ENCODE measurements at regions not wholly inside any gene's neighbourhood (a gene's known extent, or its start where the extent isn't known, plus 50 kb on each side); places are given as distances from the start of the nearest gene placed in this dataset.

GRCh38 chr22:27676545-27677213, 124.9 kb downstream of the MN1 start:
- H3K36me3 ChIP-seq (ENCODE audit: control insufficient read depth in 2 of 3, insufficient read depth in 3 of 3, low read length in 3 of 3): no peaks in the 10 kb centered on the region
- intact Hi-C loops (cut with DNase I): no loop called here
- H3K4me3 ChIP-seq (ENCODE audit: low read length in 3 of 3): no peak overlapping the region
- FAIRE-seq (no peak), DNase-seq (peak in 1 of 5 donors; percentile 81)
- H3K4me1 ChIP-seq (ENCODE audit: control insufficient read depth in 2 of 3, insufficient read depth in 2 of 3, low read depth in 1 of 3, low read length in 3 of 3): peaks cover 0 to 2% (median 0%) of the 10 kb centered on the region in 3 donors
- TF ChIP-seq CTCF (IDR thresholded peaks at IDR 0.05; ENCODE audit: borderline replicate concordance, extremely low read depth, insufficient read depth): no peak
- no peak overlapping the region for H3K9ac ChIP-seq (ENCODE audit: low read length in 3 of 3)
- H3K9me3 ChIP-seq (ENCODE audit: control insufficient read depth in 2 of 3, insufficient read depth in 1 of 3, low read length in 3 of 3): peaks cover 0 to 3% (median 0%) of the 10 kb centered on the region in 3 donors
- no peak overlapping the region for H3K27ac ChIP-seq (ENCODE audit: low read depth in 2 of 2, low read length in 2 of 2)
- H3K27me3 ChIP-seq (ENCODE audit: control insufficient read depth, insufficient read depth, low read length): no peaks in the 10 kb centered on the region

- peaks cover 0 to 3% (median 0%) of the 10 kb centered on the region in 3 donors for H3K9me3 ChIP-seq (ENCODE audit: control insufficient read depth in 2 of 3, insufficient read depth in 1 of 3, low read length in 3 of 3)
- no peaks in the 10 kb centered on the region for H3K27me3 ChIP-seq (ENCODE audit: control insufficient read depth, insufficient read depth, low read length)
- no peak for TF ChIP-seq CTCF (IDR thresholded peaks at IDR 0.05; ENCODE audit: borderline replicate concordance, extremely low read depth, insufficient read depth)
- H3K4me1 ChIP-seq (ENCODE audit: control insufficient read depth in 2 of 3, insufficient read depth in 2 of 3, low read depth in 1 of 3, low read length in 3 of 3): peaks cover 0 to 2% (median 0%) of the 10 kb centered on the region in 3 donors
- DNase-seq (peak in 4 of 5 donors; percentile 70 to 82 (median 76)), FAIRE-seq (no peak)
- H3K36me3 ChIP-seq (ENCODE audit: control insufficient read depth in 2 of 3, insufficient read depth in 3 of 3, low read length in 3 of 3): no peaks in the 10 kb centered on the region
- H3K27ac ChIP-seq (ENCODE audit: low read depth in 2 of 2, low read length in 2 of 2): no peak overlapping the region
- no peak overlapping the region for H3K9ac ChIP-seq (ENCODE audit: low read length in 3 of 3)
- no peak overlapping the region for H3K4me3 ChIP-seq (ENCODE audit: low read length in 3 of 3)
- intact Hi-C loops (cut with DNase I): no loop called here
These were observed 123.6 kb downstream of the MN1 start for GRCh38 chr22:27677905-27678458.

GRCh38 chr22:27679176-27679575, 122.4 kb downstream of the MN1 start:
- no peak for FAIRE-seq
- peaks cover 0 to 2% (median 0%) of the 10 kb centered on the region in 3 donors for H3K4me1 ChIP-seq (ENCODE audit: control insufficient read depth in 2 of 3, insufficient read depth in 2 of 3, low read depth in 1 of 3, low read length in 3 of 3)
- no peak overlapping the region for H3K9ac ChIP-seq (ENCODE audit: low read length in 3 of 3)

More at GRCh38 chr22:27679176-27679575, 122.4 kb downstream of the MN1 start:
- Histone ChIP-seq H3K4me3 (ENCODE audit: low read length in 3 of 3) (no peak overlapping the region), H3K9me3 (ENCODE audit: control insufficient read depth in 2 of 3, insufficient read depth in 1 of 3, low read length in 3 of 3) (peaks cover 0 to 3% (median 0%) of the 10 kb centered on the region in 3 donors), H3K27ac (ENCODE audit: low read depth in 2 of 2, low read length in 2 of 2) (no peak overlapping the region), H3K36me3 (ENCODE audit: control insufficient read depth in 2 of 3, insufficient read depth in 3 of 3, low read length in 3 of 3) (no peaks in the 10 kb centered on the region), H3K27me3 (ENCODE audit: control insufficient read depth, insufficient read depth, low read length) (no peaks in the 10 kb centered on the region)
- DNase-seq: no peak
- intact Hi-C loops (cut with DNase I): no loop called here
- TF ChIP-seq CTCF (IDR thresholded peaks at IDR 0.05; ENCODE audit: borderline replicate concordance, extremely low read depth, insufficient read depth): no peak

Measured in kidney (tissue), 13 donors.